Ectodermal cell (in vitro differentiated cells): ENCODE measurements at regions not wholly inside any gene's neighbourhood (a gene's known extent, or its start where the extent isn't known, plus 50 kb on each side); places are given as distances from the start of the nearest gene placed in this dataset.

ENCODE experiments used
- H3K27ac ChIP-seq: 2 replicates; pipeline ENCODE4 v1.7.0; 2013; ENCODE audit warnings: mild to moderate bottlenecking, low read depth, low read length; ENCODE audit not compliant: insufficient read depth, poor library complexity, severe bottlenecking
- H3K27me3 ChIP-seq: 2 replicates; pipeline ENCODE4 v1.7.0; 2013; ENCODE audit warnings: mild to moderate bottlenecking, low read length; ENCODE audit not compliant: insufficient read depth, control insufficient read depth, poor library complexity, severe bottlenecking
- H3K36me3 ChIP-seq: one replicate; pipeline ENCODE4 v1.7.0; 2013; ENCODE audit warnings: low read length; ENCODE audit not compliant: control insufficient read depth, insufficient read depth
- H3K4me1 ChIP-seq: one replicate; pipeline ENCODE4 v1.7.0; 2013; ENCODE audit warnings: low read length; ENCODE audit not compliant: control insufficient read depth, insufficient read depth
- H3K4me3 ChIP-seq: 2 replicates; pipeline ENCODE4 v1.7.0; 2013; ENCODE audit warnings: low read depth, low read length, control low read depth; ENCODE audit not compliant: insufficient read depth
- H3K9me3 ChIP-seq: 2 replicates; pipeline ENCODE4 v1.7.0; 2013; ENCODE audit warnings: mild to moderate bottlenecking, low read length, moderate library complexity; ENCODE audit not compliant: control insufficient read depth
- WGBS, 2 experiments: methylation state at CpG; one replicate each; pipeline ENCODE4 v1.1.7; 2013; ENCODE audit warnings: missing lambda C conversion rate in 2 of 2; 5-methylcytosine and 5-hydroxymethylcytosine counted together

DNA sequence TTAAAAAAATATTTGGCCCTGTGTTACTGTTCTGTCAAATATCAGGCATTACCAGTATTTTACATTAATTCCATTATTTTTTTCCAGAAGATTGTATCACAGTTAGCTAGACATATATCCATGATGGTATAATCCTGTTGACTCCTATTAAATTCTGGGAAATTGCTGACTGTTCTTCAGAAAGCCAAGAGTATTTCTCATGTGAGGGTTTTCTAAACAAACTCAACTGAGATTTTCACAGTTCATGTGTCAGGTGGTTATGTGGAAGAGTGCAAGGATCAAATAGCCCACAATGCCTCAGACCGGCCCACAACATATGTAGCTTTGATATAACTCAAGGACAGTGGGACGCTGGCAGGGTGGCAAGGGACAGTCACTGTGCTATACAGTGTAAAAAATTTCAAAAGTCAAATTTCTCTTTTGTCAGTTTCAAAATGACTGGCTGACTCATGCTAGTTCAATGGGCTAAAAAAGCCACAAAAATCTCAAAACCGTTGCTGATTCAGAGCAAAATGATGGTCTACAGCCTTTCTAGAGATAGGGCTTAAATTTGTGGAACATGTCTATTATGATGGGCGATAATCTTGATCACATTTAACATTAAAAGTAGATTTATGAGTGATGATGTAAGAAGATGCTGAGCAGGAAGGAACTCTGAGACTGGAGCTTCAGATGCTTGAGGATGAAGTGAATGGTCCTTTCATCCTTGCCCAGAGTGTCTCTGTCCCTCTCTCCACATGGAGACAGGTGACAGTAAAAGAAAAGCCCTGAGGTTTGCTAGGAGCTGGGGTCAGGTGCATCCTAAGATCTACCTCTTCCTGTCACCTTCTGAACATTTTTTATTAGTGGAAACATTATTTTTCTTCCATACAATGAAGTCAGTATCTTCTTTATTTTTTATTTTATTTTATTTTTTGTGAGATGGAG lies 175.8 kb upstream of the PIEZO2 start:
- Histone ChIP-seq H3K36me3 (no peaks in the 10 kb centered on the region), H3K4me1 (no peaks in the 10 kb centered on the region), H3K27me3 (no peaks in the 10 kb centered on the region), H3K9me3 (no peaks in the 10 kb centered on the region), H3K4me3 (no peak overlapping the region), H3K27ac (no peak overlapping the region)
- 95 to 98% methylated on average over 4 of the region's 4 CpGs for WGBS, 2 experiments

DNA sequence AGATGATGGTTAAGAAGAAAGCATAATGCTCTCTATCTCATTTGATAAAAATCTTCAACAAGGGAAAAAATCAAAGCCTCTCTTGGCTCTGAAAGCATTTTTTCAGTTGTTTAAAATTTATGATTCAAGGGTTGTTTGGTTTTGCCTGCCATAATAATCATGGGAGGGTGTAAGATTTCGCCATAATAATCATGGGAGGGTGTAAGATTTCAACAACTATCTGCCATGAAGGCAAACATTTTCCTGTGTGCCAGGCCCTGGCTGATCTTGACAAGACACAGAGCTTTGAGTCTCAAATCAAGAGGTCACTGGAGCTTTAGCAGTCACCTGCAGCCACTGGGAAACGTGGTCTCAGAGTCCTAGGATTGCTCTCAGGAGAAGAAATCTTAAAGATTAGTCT lies 175.1 kb upstream of the PIEZO2 start:
- 86 to 87% methylated on average over 2 of the region's 2 CpGs for WGBS, 2 experiments
- Histone ChIP-seq H3K4me1 (no peaks in the 10 kb centered on the region), H3K36me3 (no peaks in the 10 kb centered on the region), H3K9me3 (no peaks in the 10 kb centered on the region), H3K4me3 (no peak overlapping the region), H3K27me3 (no peaks in the 10 kb centered on the region), H3K27ac (no peak overlapping the region)

DNA sequence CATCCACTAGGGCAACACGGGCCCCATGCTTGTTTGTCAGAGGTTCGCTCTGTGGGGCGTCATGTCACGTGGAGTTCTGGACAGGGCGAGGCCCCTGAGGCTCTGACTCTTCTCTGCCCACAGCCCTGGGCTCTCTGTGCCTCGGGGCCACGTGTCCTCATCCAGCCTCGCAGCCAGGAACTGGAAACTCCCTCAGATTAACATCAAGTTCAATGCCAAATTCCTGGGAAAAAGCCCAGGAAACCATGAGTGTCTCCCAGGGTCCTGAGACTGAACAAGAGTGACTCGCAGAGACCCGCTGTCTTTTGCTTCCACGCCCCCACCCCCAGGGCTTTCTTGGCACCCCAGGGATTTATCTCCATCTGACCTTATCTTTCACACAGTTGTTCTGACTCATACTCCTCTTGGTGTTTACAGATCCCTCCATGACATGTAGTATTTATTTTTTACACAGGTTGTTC lies 174.0 kb upstream of the PIEZO2 start:
- Histone ChIP-seq H3K9me3 (no peaks in the 10 kb centered on the region), H3K27ac (no peak overlapping the region), H3K4me3 (no peak overlapping the region), H3K4me1 (no peaks in the 10 kb centered on the region), H3K36me3 (no peaks in the 10 kb centered on the region), H3K27me3 (no peaks in the 10 kb centered on the region)
- WGBS, 2 experiments: 89 to 90% methylated on average over 11 of the region's 11 CpGs

DNA sequence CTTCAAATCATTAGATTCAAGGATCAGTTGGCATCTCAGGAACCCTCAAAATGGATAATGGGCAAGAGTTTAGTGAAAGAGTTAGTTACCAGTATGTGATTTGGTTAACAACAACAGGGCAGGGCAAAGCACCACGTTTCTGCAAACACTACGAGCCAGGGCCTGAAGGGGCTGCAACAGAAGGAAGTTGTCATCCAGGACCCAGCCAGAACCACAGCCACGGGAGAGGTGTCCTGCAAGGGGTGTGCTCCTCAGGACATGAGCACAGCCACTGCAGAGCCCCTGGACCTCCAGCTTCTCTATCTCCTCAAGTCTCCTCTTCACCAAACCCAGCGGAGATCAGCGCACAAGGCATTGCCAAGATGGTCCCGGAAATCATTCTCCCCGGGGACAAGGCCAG lies 173.3 kb upstream of the PIEZO2 start:
- H3K36me3 ChIP-seq: no peaks in the 10 kb centered on the region
- no peaks in the 10 kb centered on the region for H3K4me1 ChIP-seq
- no peak overlapping the region for H3K4me3 ChIP-seq
- no peaks in the 10 kb centered on the region for H3K9me3 ChIP-seq
- no peak overlapping the region for H3K27ac ChIP-seq
- no peaks in the 10 kb centered on the region for H3K27me3 ChIP-seq
- 57 to 70% methylated on average over 6 to 7 of the region's 7 CpGs for whole genome bisulfite sequencing, 2 experiments

DNA sequence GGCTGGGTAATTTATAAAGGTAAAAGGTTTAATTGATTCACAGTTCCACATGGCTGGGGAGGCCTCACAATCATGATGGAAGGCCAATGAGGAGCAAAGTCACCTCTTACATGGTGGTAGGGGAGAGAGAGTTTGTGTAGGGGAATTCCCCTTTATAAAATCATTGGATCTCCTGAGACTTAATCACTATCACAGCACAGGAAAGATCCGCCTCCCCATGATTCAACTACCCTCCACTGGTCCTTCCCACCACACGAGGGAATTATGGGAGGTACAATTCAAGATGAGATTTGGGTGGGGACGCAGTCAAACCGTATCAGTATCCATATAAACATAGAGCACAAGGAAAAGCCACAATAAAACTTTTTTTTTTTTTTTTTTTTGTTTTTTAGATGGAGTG lies 172.6 kb upstream of the PIEZO2 start:
- no peak overlapping the region for H3K4me3 ChIP-seq
- H3K4me1 ChIP-seq: no peaks in the 10 kb centered on the region
- H3K27me3 ChIP-seq: no peaks in the 10 kb centered on the region
- no peak overlapping the region for H3K27ac ChIP-seq
- H3K9me3 ChIP-seq: no peaks in the 10 kb centered on the region
- H3K36me3 ChIP-seq: no peaks in the 10 kb centered on the region
- WGBS, 2 experiments: 80 to 83% methylated on average over 1 to 2 of the region's 4 CpGs

DNA sequence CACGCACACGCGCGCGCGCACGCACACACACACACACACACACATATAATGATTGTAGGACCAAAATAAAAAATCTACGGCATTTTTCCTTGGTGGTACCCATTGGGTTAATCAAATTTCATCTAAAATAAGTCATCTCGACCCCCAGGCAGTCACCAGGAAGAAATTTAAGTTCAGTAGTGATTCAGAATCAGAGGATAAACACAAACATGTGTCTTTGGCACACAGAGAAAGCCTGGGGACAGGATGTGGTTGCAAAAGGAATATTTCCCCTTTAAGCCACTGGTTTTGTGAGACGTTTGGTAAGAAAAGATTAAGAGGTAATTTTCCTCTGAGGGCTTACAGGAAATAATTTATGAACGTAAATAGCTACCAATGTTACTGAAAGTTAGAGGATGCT lies 171.6 kb upstream of the PIEZO2 start:
- no peaks in the 10 kb centered on the region for H3K9me3 ChIP-seq
- no peaks in the 10 kb centered on the region for H3K4me1 ChIP-seq
- no peaks in the 10 kb centered on the region for H3K36me3 ChIP-seq
- 78 to 81% methylated on average over 11 of the region's 11 CpGs for WGBS, 2 experiments
- H3K27me3 ChIP-seq: no peaks in the 10 kb centered on the region
- no peak overlapping the region for H3K4me3 ChIP-seq
- H3K27ac ChIP-seq: no peak overlapping the region

DNA sequence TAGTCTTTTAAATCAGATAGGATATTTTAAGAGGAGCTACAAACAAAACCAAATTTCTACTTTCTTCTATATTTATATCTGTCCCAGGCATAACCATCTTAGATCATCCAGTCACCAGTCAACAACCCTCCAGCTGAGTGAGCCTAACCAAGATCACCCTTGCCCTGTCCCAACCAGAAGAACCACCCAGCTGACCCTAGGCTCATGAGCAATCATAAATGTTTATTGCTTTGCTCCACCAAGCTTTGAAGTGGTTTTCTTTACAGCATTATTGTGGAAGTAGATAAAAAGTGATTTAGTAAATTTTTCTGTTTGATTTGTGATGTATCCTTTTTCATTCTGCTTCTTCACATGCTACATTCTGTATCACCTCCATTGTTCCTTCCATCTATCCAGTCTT lies 167.2 kb upstream of the PIEZO2 start:
- no peaks in the 10 kb centered on the region for H3K9me3 ChIP-seq
- H3K27me3 ChIP-seq: no peaks in the 10 kb centered on the region
- no peaks in the 10 kb centered on the region for H3K4me1 ChIP-seq
- no peaks in the 10 kb centered on the region for H3K36me3 ChIP-seq
- no peak overlapping the region for H3K4me3 ChIP-seq
- H3K27ac ChIP-seq: no peak overlapping the region

DNA sequence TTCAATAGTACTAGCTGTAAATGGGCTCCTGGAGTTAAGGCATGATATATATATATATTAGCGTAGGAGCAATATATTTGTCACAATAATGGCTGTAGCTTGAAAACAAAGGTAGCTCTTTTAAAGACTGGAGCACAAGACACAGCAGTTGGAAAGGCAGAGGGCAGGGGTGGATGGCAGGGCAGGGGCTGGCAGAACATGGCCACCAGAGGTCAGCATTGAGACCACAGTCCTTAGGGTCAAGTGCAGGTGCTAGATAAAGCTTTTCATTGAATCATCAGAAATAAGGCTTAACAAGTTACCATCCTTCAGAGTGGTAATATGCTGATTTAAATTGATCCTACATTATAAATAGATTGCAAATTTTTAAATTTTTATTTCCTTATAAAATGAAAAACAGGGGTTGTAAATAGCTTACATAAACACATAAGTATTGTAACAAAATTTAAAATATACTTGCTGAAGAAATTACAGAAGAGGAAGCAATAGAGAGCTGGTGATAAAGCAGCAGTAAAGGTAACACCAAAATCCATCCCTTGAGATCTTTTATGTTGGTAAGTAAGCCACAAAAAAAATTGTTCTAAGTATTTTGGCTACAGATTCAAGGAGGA lies 161.2 kb upstream of the PIEZO2 start:
- no peaks in the 10 kb centered on the region for H3K9me3 ChIP-seq
- WGBS, 2 experiments: 63 to 92% methylated on average over 1 of the region's 1 CpG
- H3K27me3 ChIP-seq: no peaks in the 10 kb centered on the region
- H3K4me3 ChIP-seq: no peak overlapping the region
- H3K27ac ChIP-seq: no peak overlapping the region
- no peaks in the 10 kb centered on the region for H3K36me3 ChIP-seq
- peaks cover 2% of the 10 kb centered on the region for H3K4me1 ChIP-seq

DNA sequence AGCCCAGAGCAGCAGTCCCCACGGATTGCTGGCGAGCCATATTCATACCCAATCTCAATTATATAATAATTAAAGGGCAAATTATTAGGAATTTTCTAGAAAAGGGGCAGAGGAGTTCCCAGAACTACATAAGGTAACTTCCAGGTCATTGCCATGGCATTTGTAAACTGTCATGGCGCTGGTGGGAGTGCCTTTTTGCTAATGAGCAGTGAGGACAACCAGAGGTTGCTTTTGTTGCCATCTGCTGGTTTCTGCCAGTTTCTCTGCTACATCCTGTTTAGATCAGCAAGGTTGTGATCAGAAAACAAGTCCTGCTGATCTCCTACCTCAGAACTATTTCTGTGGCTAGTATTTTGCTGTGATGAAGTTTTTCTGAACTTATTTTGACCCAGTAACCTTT lies 159.8 kb upstream of the PIEZO2 start:
- WGBS, 2 experiments: 79 to 89% methylated on average over 1 of the region's 3 CpGs
- Histone ChIP-seq H3K27me3 (no peaks in the 10 kb centered on the region), H3K27ac (no peak overlapping the region), H3K4me1 (peaks cover 10% of the 10 kb centered on the region), H3K9me3 (no peaks in the 10 kb centered on the region), H3K4me3 (no peak overlapping the region), H3K36me3 (no peaks in the 10 kb centered on the region)

DNA sequence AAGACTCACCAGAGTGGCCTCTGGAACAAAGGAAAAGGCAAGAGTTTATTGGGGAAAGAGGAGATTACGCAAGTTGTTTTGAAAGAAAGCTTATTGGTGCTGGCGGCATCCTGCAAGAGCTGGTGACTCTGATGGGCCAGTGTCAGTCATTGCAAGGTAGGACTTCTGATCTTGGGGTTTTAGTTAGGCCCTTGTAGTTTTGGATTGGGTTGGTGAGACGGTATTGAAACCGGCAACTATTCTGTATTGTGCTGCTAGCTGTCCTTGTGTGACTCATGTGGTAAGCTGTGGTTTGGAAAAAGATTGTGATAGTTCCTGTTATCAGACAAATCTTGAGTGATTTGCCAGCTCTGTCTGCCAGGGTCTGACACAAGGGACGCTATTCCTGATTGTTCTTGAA lies 159.1 kb upstream of the PIEZO2 start:
- H3K27me3 ChIP-seq: no peaks in the 10 kb centered on the region

More for the DNA sequence above, 159.1 kb upstream of the PIEZO2 start:
- H3K9me3 ChIP-seq: no peaks in the 10 kb centered on the region
- H3K4me1 ChIP-seq: peaks cover 10% of the 10 kb centered on the region
- WGBS, 2 experiments: 93 to 95% methylated on average over 5 of the region's 5 CpGs
- H3K27ac ChIP-seq: no peak overlapping the region
- H3K36me3 ChIP-seq: no peaks in the 10 kb centered on the region
- H3K4me3 ChIP-seq: no peak overlapping the region
